Upper lobe of left lung (tissue), 4 donors: ENCODE measurements at regions not wholly inside any gene's neighbourhood (a gene's known extent, or its start where the extent isn't known, plus 50 kb on each side); places are given as distances from the start of the nearest gene placed in this dataset.

ENCODE experiments used
- CTCF ChIP-seq, 6 experiments: fragments of 450-650 bp in 4 of 6; fragments of 200-600 bp in 2 of 6; sonication (generic) in 2 of 6; IDR thresholded peaks; one replicate each; pipeline ENCODE4 v1.5.1; 2016 to 2019; ENCODE audit warnings: antibody characterized with exemption in 6 of 6
- EP300 ChIP-seq, 4 donors: sonication (generic); formaldehyde crosslinking; IDR thresholded peaks; one replicate each; pipeline ENCODE4 v1.5.1; 2017; ENCODE audit warnings: antibody characterized with exemption in 4 of 4, control low read depth in 2 of 4
- POLR2A ChIP-seq, 4 donors: fragments of 450-650 bp; IDR thresholded peaks; one replicate each; pipeline ENCODE4 v1.5.1; 2016 to 2017; ENCODE audit warnings: antibody characterized with exemption in 4 of 4, mild to moderate bottlenecking in 2 of 4
- POLR2AphosphoS5 ChIP-seq, 2 donors: sonication (generic); formaldehyde crosslinking; IDR thresholded peaks; one replicate each; pipeline ENCODE4 v1.5.1; 2017; ENCODE audit warnings: antibody characterized with exemption in 2 of 2

GRCh38 chr20:61083431-61083830 lies 168.6 kb upstream of the CDH4 start:
- TF ChIP-seq CTCF (IDR thresholded peaks at IDR 0.05): no peak
- TF ChIP-seq POLR2A (IDR thresholded peaks at IDR 0.05): no peak
- no peak for TF ChIP-seq EP300 (IDR thresholded peaks at IDR 0.05)
- TF ChIP-seq POLR2AphosphoS5 (IDR thresholded peaks at IDR 0.05): no peak
